HFF-Myc (cell line): ENCODE measurements at regions not wholly inside any gene's neighbourhood (a gene's known extent, or its start where the extent isn't known, plus 50 kb on each side); places are given as distances from the start of the nearest gene placed in this dataset.

Experiments used
- DNase-seq: peaks from one replicate; pipeline ENCODE4 v3.0.0-alpha.2; 2011; ENCODE audit warnings: low read depth; ENCODE audit errors: extremely low read depth
- H3K4me3 ChIP-seq: replicated peaks from 2 replicates; pipeline ENCODE4 v1.5.1; 2011; ENCODE audit warnings: low read depth, mild to moderate bottlenecking, control low read depth, low read length
- TF ChIP-seq, protein P1 (sequence below): IDR thresholded peaks from 2 replicates; pipeline ENCODE4 v1.5.1; 2012; ENCODE audit warnings: mild to moderate bottlenecking, low read depth, low read length, control low read depth; ENCODE audit errors: missing control alignments

DNA sequence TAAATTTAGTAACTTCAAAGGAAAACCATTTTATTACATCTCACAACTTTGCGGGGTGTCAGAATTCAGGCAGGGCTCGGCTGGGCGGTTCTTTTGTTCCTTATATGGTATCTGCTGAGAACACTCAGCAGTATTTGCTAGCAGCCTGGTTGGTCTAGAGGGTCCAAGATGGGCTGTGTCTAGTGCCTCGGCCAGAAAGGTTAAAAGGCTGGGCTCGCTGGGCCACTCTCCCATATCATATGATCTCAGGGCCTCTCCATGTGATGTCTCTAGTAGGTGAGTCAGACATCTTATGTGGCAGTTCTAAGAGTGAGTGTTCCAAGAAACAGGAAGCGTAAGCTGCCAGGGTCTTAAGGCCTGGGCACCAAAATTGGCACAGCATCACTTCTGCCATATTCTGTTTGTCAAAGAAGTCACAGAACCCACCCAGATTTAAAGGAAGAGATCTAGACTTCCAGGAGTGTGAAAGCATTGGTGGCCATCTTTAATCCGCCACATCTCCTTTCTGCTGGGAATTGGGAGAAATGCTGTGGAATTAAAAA lies 100.9 kb upstream of the ATP6AP2 start:
- TF ChIP-seq, protein P1, sequence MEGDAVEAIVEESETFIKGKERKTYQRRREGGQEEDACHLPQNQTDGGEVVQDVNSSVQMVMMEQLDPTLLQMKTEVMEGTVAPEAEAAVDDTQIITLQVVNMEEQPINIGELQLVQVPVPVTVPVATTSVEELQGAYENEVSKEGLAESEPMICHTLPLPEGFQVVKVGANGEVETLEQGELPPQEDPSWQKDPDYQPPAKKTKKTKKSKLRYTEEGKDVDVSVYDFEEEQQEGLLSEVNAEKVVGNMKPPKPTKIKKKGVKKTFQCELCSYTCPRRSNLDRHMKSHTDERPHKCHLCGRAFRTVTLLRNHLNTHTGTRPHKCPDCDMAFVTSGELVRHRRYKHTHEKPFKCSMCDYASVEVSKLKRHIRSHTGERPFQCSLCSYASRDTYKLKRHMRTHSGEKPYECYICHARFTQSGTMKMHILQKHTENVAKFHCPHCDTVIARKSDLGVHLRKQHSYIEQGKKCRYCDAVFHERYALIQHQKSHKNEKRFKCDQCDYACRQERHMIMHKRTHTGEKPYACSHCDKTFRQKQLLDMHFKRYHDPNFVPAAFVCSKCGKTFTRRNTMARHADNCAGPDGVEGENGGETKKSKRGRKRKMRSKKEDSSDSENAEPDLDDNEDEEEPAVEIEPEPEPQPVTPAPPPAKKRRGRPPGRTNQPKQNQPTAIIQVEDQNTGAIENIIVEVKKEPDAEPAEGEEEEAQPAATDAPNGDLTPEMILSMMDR: no peak
- no peak overlapping the region for H3K4me3 ChIP-seq
- no peak for DNase-seq

DNA sequence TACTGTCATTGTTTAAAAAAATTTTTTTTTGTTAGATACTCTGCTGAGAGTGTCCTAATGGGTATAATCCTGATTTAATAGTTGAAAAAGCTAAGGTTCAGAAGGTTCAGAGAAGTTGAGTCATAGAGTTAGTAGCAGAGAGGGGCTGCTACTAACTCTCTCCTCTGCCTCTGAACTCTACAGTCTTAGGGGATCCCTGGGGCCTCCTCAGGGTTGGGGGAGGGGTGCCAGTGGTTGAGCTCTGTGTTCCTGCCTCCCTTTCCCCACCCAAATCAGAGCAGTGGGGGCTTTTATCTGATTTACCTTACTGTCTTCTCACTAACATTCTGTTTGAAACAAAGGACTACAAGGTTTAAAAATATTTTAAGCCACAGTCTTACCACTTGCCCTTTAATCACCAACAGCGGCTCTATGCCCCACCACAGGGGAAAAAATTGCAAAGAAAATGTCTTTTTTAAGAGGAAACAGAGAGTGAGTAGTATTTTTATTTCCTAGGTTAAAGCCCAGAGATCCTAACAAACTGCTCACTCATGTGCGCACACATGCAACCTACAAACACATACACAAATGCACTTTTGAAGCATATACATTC lies 102.2 kb upstream of the ATP6AP2 start:
- DNase-seq: no peak
- H3K4me3 ChIP-seq: no peak overlapping the region
- TF ChIP-seq, protein P1: no peak

DNA sequence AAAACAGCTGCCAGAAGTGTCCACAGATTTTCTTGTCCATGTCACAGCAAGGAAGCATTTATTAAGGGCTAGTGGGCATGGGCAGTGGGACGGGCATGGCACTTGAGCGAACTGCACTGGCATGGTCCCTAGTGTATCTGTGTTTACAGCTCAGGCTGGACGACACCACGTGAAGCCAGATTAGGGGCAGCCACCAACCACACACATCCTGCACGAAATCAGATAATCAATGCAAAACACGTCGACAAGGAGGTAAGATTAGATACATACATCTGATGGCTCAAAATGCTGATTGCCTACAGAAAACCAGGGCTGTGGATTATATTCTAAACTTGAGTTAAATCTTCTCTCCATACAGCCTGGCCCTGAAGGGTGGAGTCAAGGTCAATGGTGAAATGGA lies 103.8 kb upstream of the ATP6AP2 start:
- no peak for DNase-seq
- TF ChIP-seq, protein P1: no peak
- H3K4me3 ChIP-seq: no peak overlapping the region

DNA sequence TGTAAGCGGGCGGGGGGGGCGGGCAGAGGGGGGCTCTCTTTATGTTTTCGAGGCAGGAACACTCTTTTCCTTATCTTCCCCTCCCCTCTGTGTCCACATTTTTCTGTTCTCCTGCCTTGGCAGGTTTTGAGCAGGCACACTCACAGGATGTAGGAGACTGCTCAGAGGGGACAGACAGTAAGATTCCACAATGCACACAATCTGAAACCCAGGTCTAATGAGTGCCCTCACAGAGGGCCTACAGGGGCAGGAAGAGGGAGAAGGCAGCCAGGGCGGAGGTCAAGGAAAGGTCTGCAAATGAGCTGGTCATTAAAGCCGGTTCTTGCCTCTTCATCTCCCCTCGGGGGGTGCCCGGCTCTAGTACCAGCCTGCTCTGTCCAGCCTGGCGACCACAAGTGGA lies 106.1 kb upstream of the ATP6AP2 start:
- DNase-seq: no peak
- H3K4me3 ChIP-seq: no peak overlapping the region
- TF ChIP-seq, protein P1: no peak

DNA sequence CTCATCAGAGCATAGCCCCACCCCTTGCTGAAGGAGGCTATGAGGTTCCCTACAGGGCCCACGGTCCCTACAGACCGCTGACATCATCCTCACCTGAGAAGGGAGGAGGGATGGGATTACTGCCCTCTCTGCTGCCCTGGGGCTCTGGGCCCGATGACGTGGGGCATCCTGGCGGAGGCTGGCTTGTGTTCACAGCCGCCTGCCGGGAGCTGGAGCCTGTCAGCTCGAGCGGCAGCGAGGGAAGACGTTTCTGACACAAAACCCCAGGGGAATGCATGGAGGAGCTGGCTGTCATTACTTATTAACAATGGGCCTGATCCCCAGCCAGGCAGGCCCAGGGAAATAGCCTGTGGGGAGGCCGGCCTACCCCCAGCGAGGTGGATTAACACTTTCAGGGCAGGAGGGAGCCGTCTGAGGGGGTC lies 106.6 kb upstream of the ATP6AP2 start:
- no peak overlapping the region for H3K4me3 ChIP-seq
- TF ChIP-seq, protein P1: no peak
- DNase-seq: no peak

DNA sequence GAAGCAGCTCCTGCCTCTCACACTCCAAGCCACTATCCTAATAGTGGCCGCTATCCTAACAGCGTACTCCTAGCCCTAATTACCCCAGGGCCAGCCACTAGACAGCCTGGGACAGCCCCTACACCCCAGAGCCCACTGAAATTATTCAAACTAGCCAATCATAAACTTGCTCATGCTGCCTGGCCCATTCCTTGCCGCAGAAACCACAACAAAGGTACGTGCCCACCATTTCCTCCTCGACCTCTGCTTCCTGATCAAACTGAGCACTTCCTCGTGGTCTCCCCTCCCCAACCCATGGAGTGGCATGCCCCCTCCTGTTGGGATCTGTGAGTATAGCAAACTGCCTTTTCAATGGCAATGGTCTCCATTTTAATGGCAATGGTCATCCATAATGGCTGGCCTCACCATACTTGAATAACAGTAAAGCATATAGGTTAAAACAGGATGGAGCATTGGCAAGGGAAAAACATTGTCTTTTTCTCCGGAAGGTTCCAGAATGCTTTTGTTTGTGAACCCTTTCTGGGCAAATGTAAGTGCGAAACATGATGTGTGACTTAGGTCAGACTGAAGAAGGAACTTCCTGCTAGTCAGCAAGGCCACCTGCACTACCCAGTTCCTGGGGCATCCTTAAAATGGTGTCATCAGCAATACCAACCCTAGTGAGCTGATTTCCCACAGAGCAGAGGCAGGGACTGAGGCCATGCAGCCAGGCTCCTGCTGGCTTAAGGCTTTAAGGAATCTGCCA lies 107.1 kb upstream of the ATP6AP2 start:
- TF ChIP-seq, protein P1: no peak
- H3K4me3 ChIP-seq: no peak overlapping the region
- DNase-seq: no peak
